MM.1S (cell line): ENCODE measurements at regions not wholly inside any gene's neighbourhood (a gene's known extent, or its start where the extent isn't known, plus 50 kb on each side); places are given as distances from the start of the nearest gene placed in this dataset.

Source experiments
- DNase-seq: peaks from one replicate; pipeline ENCODE4 v3.0.0-alpha.2; 2015
- H2AFZ ChIP-seq: fragments of 300-600 bp; sonication (generic); 2 replicates; pipeline ENCODE4 v1.6.0; 2016; ENCODE audit warnings: antibody characterized with exemption, low read length
- H3F3A ChIP-seq: fragments of 300-600 bp; sonication (generic); 2 replicates; pipeline ENCODE4 v1.6.1; 2016; ENCODE audit warnings: mild to moderate bottlenecking, antibody characterized with exemption, low read length, moderate library complexity, mixed read lengths; ENCODE audit not compliant: insufficient read depth
- H3K27ac ChIP-seq: fragments of 300-600 bp; sonication (generic); 2 replicates; pipeline ENCODE4 v1.5.1; 2016; ENCODE audit warnings: mild to moderate bottlenecking, low read length
- H3K27me3 ChIP-seq: fragments of 300-600 bp; sonication (generic); replicated peaks from 2 replicates; pipeline ENCODE4 v1.6.0; 2016; ENCODE audit warnings: low read length; ENCODE audit not compliant: insufficient read depth
- H3K36me3 ChIP-seq: fragments of 300-600 bp; sonication (generic); replicated peaks from 2 replicates; pipeline ENCODE4 v1.6.1; 2016; ENCODE audit warnings: mild to moderate bottlenecking, low read length, mixed read lengths; ENCODE audit not compliant: insufficient read depth
- H3K4me1 ChIP-seq: fragments of 300-600 bp; sonication (generic); 2 replicates; pipeline ENCODE4 v1.6.1; 2016; ENCODE audit warnings: low read length, mixed read lengths
- H3K4me2 ChIP-seq: fragments of 300-600 bp; sonication (generic); 2 replicates; pipeline ENCODE4 v1.6.0; 2016; ENCODE audit warnings: low read depth, low read length
- H3K4me3 ChIP-seq: fragments of 300-600 bp; sonication (generic); 2 replicates; pipeline ENCODE4 v1.5.1; 2016; ENCODE audit warnings: low read length, mixed read lengths
- H3K79me2 ChIP-seq: fragments of 300-600 bp; sonication (generic); 2 replicates; pipeline ENCODE4 v1.6.1; 2016; ENCODE audit warnings: mixed run types, low read length, mixed read lengths
- H3K9ac ChIP-seq: fragments of 300-600 bp; sonication (generic); 2 replicates; pipeline ENCODE4 v1.6.1; 2016; ENCODE audit warnings: low read length, mixed read lengths
- H3K9me2 ChIP-seq: fragments of 300-600 bp; sonication (generic); replicated peaks from 2 replicates; pipeline ENCODE4 v1.6.1; 2016; ENCODE audit warnings: mild to moderate bottlenecking, low read length, mixed read lengths; ENCODE audit not compliant: insufficient read depth
- H3K9me3 ChIP-seq: fragments of 300-600 bp; sonication (generic); replicated peaks from 2 replicates; pipeline ENCODE4 v1.6.1; 2016; ENCODE audit warnings: mild to moderate bottlenecking, low read length, mixed read lengths; ENCODE audit not compliant: insufficient read depth
- H4K20me1 ChIP-seq: fragments of 300-600 bp; sonication (generic); 2 replicates; pipeline ENCODE4 v1.6.1; 2016; ENCODE audit warnings: mild to moderate bottlenecking, low read length, moderate library complexity, mixed read lengths; ENCODE audit not compliant: insufficient read depth
- CTCF ChIP-seq: fragments of 300-600 bp; sonication (generic); IDR thresholded peaks from 2 replicates; pipeline ENCODE4 v1.5.1; 2016; ENCODE audit warnings: antibody characterized with exemption, low read length, mixed read lengths
- EZH2 ChIP-seq: fragments of 300-600 bp; sonication (generic); optimal IDR thresholded peaks from 2 replicates; pipeline ENCODE3; 2017; ENCODE audit warnings: low read depth, mild to moderate bottlenecking, antibody characterized with exemption, low read length, mixed read lengths
- EZH2phosphoT487 ChIP-seq: fragments of 300-600 bp; sonication (generic); IDR thresholded peaks from 2 replicates; pipeline ENCODE4 v1.6.1; 2018; ENCODE audit warnings: antibody characterized with exemption, low read length

- Histone ChIP-seq H3K36me3 (no peaks in the 10 kb centered on the region), H3K9me2 (no peaks in the 10 kb centered on the region), H3K9ac (no peak overlapping the region), H4K20me1 (no peaks in the 10 kb centered on the region), H3K4me1 (no peaks in the 10 kb centered on the region), H3F3A (no peaks in the 10 kb centered on the region), H3K9me3 (no peaks in the 10 kb centered on the region), H3K4me2 (no peak overlapping the region), H3K27ac (no peak overlapping the region), H3K79me2 (no peaks in the 10 kb centered on the region), H3K4me3 (no peak overlapping the region), H2AFZ (no peak overlapping the region), H3K27me3 (no peaks in the 10 kb centered on the region)
- DNase-seq: no peak
- TF ChIP-seq EZH2phosphoT487: no peak
- no peak for TF ChIP-seq CTCF
- no peak for TF ChIP-seq EZH2
Observed at GRCh38 chr2:220585241-220585640, 957.8 kb downstream of the SLC4A3 start.

- no peaks in the 10 kb centered on the region for H3K9me3 ChIP-seq
- H3K9me2 ChIP-seq: no peaks in the 10 kb centered on the region
- TF ChIP-seq EZH2phosphoT487 (no peak), CTCF (no peak), EZH2 (no peak)
- no peak overlapping the region for H3K4me2 ChIP-seq
- no peaks in the 10 kb centered on the region for H4K20me1 ChIP-seq
- no peak overlapping the region for H3K9ac ChIP-seq
- H3K36me3 ChIP-seq: no peaks in the 10 kb centered on the region
- H3K27me3 ChIP-seq: no peaks in the 10 kb centered on the region
- H3K27ac ChIP-seq: no peak overlapping the region
- no peak for DNase-seq
- H2AFZ ChIP-seq: no peak overlapping the region
- H3K4me3 ChIP-seq: no peak overlapping the region
- no peaks in the 10 kb centered on the region for H3K79me2 ChIP-seq
- no peaks in the 10 kb centered on the region for H3F3A ChIP-seq
- no peaks in the 10 kb centered on the region for H3K4me1 ChIP-seq
Observed at GRCh38 chr2:220586980-220587530, 959.6 kb downstream of the SLC4A3 start.

- Histone ChIP-seq H3K9me3 (no peaks in the 10 kb centered on the region), H3K27ac (no peak overlapping the region), H3K4me1 (no peaks in the 10 kb centered on the region), H3K36me3 (no peaks in the 10 kb centered on the region), H2AFZ (no peak overlapping the region), H3K9ac (no peak overlapping the region), H3K4me3 (no peak overlapping the region), H3K27me3 (no peaks in the 10 kb centered on the region), H3K4me2 (no peak overlapping the region), H3K79me2 (no peaks in the 10 kb centered on the region), H3K9me2 (no peaks in the 10 kb centered on the region), H4K20me1 (no peaks in the 10 kb centered on the region), H3F3A (no peaks in the 10 kb centered on the region)
- TF ChIP-seq EZH2 (no peak), EZH2phosphoT487 (no peak), CTCF (no peak)
- no peak for DNase-seq
Observed at GRCh38 chr2:220588148-220588547, 960.7 kb downstream of the SLC4A3 start.
